ENCODE measurements at regions not wholly inside any gene's neighbourhood (a gene's known extent, or its start where the extent isn't known, plus 50 kb on each side); places are given as distances from the start of the nearest gene placed in this dataset.

DNA sequence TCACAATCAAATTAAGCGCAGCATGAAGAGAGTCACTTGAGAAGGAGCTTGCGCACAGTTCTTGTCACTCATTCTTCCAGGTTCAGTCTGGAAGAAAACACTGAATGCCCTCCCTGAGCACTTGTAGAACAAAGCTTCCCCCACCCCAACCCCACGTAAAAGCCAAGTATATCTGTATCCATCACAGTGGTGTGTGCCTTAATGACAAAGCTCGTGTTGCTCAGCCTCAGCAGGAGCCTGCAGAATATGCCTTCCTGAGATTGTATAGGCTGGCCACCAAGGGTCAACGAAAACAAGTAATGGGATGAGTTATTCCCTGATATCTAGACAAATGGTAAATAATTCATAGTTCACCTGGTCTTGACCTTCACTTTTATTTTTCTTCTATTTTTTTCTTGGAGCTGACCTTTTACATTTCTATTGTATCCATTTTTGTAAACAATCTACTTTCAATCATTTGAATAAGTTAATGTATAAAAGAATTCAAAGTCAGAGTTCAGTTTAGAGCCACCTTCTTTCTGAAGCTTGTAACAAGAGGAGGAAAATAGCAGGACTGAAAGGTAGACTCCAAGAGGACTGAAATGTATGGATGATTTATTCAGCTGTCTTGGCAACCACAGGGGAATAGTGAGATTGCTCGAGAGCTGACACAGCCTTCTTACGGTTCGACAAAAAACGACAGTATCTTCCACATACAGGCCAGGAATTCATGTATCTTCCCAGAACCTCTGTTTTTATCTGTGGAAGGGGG lies 405.5 kb upstream of the TPM1 start:
- TF ChIP-seq, protein P1, sequence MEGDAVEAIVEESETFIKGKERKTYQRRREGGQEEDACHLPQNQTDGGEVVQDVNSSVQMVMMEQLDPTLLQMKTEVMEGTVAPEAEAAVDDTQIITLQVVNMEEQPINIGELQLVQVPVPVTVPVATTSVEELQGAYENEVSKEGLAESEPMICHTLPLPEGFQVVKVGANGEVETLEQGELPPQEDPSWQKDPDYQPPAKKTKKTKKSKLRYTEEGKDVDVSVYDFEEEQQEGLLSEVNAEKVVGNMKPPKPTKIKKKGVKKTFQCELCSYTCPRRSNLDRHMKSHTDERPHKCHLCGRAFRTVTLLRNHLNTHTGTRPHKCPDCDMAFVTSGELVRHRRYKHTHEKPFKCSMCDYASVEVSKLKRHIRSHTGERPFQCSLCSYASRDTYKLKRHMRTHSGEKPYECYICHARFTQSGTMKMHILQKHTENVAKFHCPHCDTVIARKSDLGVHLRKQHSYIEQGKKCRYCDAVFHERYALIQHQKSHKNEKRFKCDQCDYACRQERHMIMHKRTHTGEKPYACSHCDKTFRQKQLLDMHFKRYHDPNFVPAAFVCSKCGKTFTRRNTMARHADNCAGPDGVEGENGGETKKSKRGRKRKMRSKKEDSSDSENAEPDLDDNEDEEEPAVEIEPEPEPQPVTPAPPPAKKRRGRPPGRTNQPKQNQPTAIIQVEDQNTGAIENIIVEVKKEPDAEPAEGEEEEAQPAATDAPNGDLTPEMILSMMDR (IDR thresholded peaks at IDR 0.05): no peak
- no peak for TF ChIP-seq ZFX (IDR thresholded peaks at IDR 0.05; ENCODE audit: borderline replicate concordance)

Data from 22Rv1 (cell line).